ENCODE measurements at regions not wholly inside any gene's neighbourhood (a gene's known extent, or its start where the extent isn't known, plus 50 kb on each side); places are given as distances from the start of the nearest gene placed in this dataset.

- no peak for TF ChIP-seq POLR2AphosphoS5 (IDR thresholded peaks at IDR 0.05; ENCODE audit: low read depth)
- TF ChIP-seq CTCF (conservative IDR thresholded peaks at IDR 0.05; ENCODE audit: low read depth in 2 of 2) = no peak
- no peak for TF ChIP-seq EZH2 (IDR thresholded peaks at IDR 0.05; ENCODE audit: low read depth, unreplicated experiment)
These were observed 315.5 kb downstream of the IRX1 start for GRCh38 chr5:3911111-3911510.

Measured in GM23338 (cell line).